Liver (tissue), 8 donors: ENCODE measurements at regions not wholly inside any gene's neighbourhood (a gene's known extent, or its start where the extent isn't known, plus 50 kb on each side); places are given as distances from the start of the nearest gene placed in this dataset.

Experiments used
- DNase-seq: peaks from one replicate; pipeline ENCODE4 v3.0.0-alpha.2; 2017; ENCODE audit warnings: low spot score
- H3K27ac ChIP-seq, 2 donors: one replicate each; pipeline ENCODE4 v1.7.0; 2013; ENCODE audit warnings: inconsistent platforms in 2 of 2, low read length in 2 of 2, control low read depth in 1 of 2, low read depth in 1 of 2, mild to moderate bottlenecking in 1 of 2
- H3K27me3 ChIP-seq, 4 donors: one replicate each; pipeline versions ENCODE4 v1.6.1 to v1.7.0; 2013; ENCODE audit warnings: low read length in 3 of 4, inconsistent platforms in 1 of 4, mild to moderate bottlenecking in 1 of 4, moderate library complexity in 1 of 4; ENCODE audit not compliant: control insufficient read depth in 4 of 4, insufficient read depth in 4 of 4
- H3K36me3 ChIP-seq, 4 donors: one replicate each; pipeline versions ENCODE4 v1.6.1 to v1.7.0; 2013; ENCODE audit warnings: low read length in 3 of 4, mild to moderate bottlenecking in 3 of 4, low read depth in 1 of 4, moderate library complexity in 1 of 4; ENCODE audit not compliant: control insufficient read depth in 4 of 4, insufficient read depth in 3 of 4
- H3K4me1 ChIP-seq, 4 donors: one replicate each; pipeline versions ENCODE4 v1.6.1 to v1.7.0; 2013; ENCODE audit warnings: low read length in 3 of 4, mild to moderate bottlenecking in 3 of 4, moderate library complexity in 1 of 4; ENCODE audit not compliant: control insufficient read depth in 4 of 4, insufficient read depth in 4 of 4
- H3K4me3 ChIP-seq, 3 donors: one replicate each; pipeline versions ENCODE4 v1.6.1 to v1.7.0; 2013; ENCODE audit warnings: low read length in 3 of 3, control low read depth in 1 of 3, low read depth in 1 of 3, mild to moderate bottlenecking in 1 of 3
- H3K9ac ChIP-seq, 2 donors: one replicate each; pipeline ENCODE4 v1.7.0; 2013; ENCODE audit warnings: low read length in 2 of 2, mild to moderate bottlenecking in 2 of 2, moderate library complexity in 2 of 2, control low read depth in 1 of 2, low read depth in 1 of 2
- H3K9me3 ChIP-seq, 4 donors: one replicate each; pipeline versions ENCODE4 v1.6.1 to v1.7.0; 2013; ENCODE audit warnings: low read length in 3 of 4; ENCODE audit not compliant: control insufficient read depth in 4 of 4
- EGR1 ChIP-seq, 2 donors: IDR thresholded peaks; 2 replicates each; pipeline ENCODE4 v1.6.1; 2016 to 2018; ENCODE audit warnings: antibody characterized with exemption in 2 of 2, low read depth in 2 of 2
- FOXA1 ChIP-seq: IDR thresholded peaks from 2 replicates; pipeline ENCODE4 v1.6.1; 2016; ENCODE audit warnings: antibody characterized with exemption
- GABPA ChIP-seq, 2 donors: IDR thresholded peaks in 1 of 2; conservative IDR thresholded peaks in 1 of 2; 2 replicates each; pipeline ENCODE4 v1.6.1; 2016; ENCODE audit warnings: antibody characterized with exemption in 2 of 2, mild to moderate bottlenecking in 1 of 2, moderate library complexity in 1 of 2
- HNF4A ChIP-seq, 2 donors: conservative IDR thresholded peaks; 2 replicates each; pipeline ENCODE4 v1.6.1; 2016; ENCODE audit warnings: antibody characterized with exemption in 2 of 2, mild to moderate bottlenecking in 2 of 2
- HNF4G ChIP-seq: IDR thresholded peaks from 2 replicates; pipeline ENCODE4 v1.6.1; 2016; ENCODE audit warnings: antibody characterized with exemption
- NR2F2 ChIP-seq: IDR thresholded peaks from 2 replicates; pipeline ENCODE4 v1.6.1; 2016; ENCODE audit warnings: antibody characterized with exemption
- TAF1 ChIP-seq: conservative IDR thresholded peaks from 2 replicates; pipeline ENCODE4 v1.6.1; 2016; ENCODE audit warnings: antibody characterized with exemption, mild to moderate bottlenecking
- YY1 ChIP-seq: IDR thresholded peaks from 2 replicates; pipeline ENCODE4 v1.6.1; 2016; ENCODE audit warnings: antibody characterized with exemption, mild to moderate bottlenecking
- ZBTB33 ChIP-seq: IDR thresholded peaks from 2 replicates; pipeline ENCODE4 v1.6.1; 2016; ENCODE audit warnings: antibody characterized with exemption
- WGBS: extraction: QIAGEN DNeasy Blood & Tissue Kit; methylation state at CpG from one replicate; pipeline ENCODE4 v1.1.7; 2013; 5-methylcytosine and 5-hydroxymethylcytosine counted together
- TF ChIP-seq, protein P1 (sequence below): IDR thresholded peaks from 2 replicates; pipeline ENCODE4 v1.6.1; 2016; ENCODE audit warnings: antibody characterized with exemption, mild to moderate bottlenecking
- TF ChIP-seq, protein P2 (sequence below): IDR thresholded peaks from 2 replicates; pipeline ENCODE4 v1.6.1; 2016; ENCODE audit warnings: antibody characterized with exemption
- TF ChIP-seq, protein P3 (sequence below): IDR thresholded peaks from 2 replicates; pipeline ENCODE4 v1.6.1; 2016; ENCODE audit warnings: antibody characterized with exemption
- TF ChIP-seq, protein P4 (sequence below): fragments of 150-350 bp; IDR thresholded peaks from 2 replicates; pipeline ENCODE4 v1.5.1; 2017; ENCODE audit warnings: improper control_type of control experiment, low read depth, low read length; ENCODE audit not compliant: missing input control
- donor health status: healthy.
- donor health status: healthy.
- donor health status: healthy.
- donor health status: healthy.
- donor health status: healthy.

DNA sequence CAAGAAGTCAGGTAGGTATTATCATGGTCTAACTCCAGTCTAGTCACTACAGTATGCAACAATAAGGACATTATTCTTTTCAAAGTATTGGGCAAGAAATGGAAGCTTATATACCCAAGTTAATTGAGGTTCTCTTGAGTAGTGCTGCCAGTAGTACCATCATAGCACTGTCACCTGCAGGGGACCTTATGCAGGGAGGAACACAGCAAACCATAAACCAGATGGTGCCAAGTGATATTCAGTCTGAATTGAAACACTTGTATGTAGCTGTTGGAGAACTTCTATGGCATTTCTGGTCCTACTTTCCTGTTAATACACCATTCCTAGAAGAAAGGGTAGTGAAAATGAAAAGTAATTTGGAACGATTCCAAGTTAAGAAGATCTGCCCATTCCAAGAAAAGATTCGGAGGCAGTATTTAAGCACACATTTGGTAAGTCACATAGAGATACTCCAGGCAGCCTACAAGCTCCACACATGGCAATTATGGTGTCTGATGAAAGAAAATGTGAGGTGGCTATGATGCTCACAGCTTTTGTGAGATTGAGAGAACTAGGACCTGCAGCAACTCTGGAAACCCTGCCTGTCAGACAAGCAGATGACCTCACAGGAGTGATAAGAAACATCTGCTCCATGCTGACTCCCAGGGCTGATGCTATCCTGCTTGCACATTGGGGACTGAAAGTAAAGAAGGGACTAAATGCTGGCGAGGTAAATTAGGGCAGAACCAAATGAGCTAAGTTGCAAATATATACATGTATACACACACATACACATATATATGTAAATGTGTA, 174.7 kb downstream of the MC4R start:
- no peak for DNase-seq
- Histone ChIP-seq H3K9me3 (no peaks in the 10 kb centered on the region), H3K4me3 (no peak overlapping the region), H3K27ac (no peak overlapping the region), H3K27me3 (no peaks in the 10 kb centered on the region), H3K36me3 (no peaks in the 10 kb centered on the region), H3K9ac (no peak overlapping the region), H3K4me1 (no peaks in the 10 kb centered on the region)
- 54% methylated on average over 3 of the region's 3 CpGs for WGBS
- TF ChIP-seq, protein P1, sequence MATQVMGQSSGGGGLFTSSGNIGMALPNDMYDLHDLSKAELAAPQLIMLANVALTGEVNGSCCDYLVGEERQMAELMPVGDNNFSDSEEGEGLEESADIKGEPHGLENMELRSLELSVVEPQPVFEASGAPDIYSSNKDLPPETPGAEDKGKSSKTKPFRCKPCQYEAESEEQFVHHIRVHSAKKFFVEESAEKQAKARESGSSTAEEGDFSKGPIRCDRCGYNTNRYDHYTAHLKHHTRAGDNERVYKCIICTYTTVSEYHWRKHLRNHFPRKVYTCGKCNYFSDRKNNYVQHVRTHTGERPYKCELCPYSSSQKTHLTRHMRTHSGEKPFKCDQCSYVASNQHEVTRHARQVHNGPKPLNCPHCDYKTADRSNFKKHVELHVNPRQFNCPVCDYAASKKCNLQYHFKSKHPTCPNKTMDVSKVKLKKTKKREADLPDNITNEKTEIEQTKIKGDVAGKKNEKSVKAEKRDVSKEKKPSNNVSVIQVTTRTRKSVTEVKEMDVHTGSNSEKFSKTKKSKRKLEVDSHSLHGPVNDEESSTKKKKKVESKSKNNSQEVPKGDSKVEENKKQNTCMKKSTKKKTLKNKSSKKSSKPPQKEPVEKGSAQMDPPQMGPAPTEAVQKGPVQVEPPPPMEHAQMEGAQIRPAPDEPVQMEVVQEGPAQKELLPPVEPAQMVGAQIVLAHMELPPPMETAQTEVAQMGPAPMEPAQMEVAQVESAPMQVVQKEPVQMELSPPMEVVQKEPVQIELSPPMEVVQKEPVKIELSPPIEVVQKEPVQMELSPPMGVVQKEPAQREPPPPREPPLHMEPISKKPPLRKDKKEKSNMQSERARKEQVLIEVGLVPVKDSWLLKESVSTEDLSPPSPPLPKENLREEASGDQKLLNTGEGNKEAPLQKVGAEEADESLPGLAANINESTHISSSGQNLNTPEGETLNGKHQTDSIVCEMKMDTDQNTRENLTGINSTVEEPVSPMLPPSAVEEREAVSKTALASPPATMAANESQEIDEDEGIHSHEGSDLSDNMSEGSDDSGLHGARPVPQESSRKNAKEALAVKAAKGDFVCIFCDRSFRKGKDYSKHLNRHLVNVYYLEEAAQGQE = no peak
- no peak for TF ChIP-seq GABPA (IDR thresholded peaks at IDR 0.05 in 1 of 2, conservative IDR thresholded peaks at IDR 0.05 in 1 of 2)
- TF ChIP-seq, protein P2, sequence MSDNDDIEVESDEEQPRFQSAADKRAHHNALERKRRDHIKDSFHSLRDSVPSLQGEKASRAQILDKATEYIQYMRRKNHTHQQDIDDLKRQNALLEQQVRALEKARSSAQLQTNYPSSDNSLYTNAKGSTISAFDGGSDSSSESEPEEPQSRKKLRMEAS = no peak
- TF ChIP-seq ZBTB33 = no peak
- TF ChIP-seq, protein P3, sequence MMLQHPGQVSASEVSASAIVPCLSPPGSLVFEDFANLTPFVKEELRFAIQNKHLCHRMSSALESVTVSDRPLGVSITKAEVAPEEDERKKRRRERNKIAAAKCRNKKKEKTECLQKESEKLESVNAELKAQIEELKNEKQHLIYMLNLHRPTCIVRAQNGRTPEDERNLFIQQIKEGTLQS = no peak
- no peak for TF ChIP-seq TAF1
- TF ChIP-seq, protein P4, sequence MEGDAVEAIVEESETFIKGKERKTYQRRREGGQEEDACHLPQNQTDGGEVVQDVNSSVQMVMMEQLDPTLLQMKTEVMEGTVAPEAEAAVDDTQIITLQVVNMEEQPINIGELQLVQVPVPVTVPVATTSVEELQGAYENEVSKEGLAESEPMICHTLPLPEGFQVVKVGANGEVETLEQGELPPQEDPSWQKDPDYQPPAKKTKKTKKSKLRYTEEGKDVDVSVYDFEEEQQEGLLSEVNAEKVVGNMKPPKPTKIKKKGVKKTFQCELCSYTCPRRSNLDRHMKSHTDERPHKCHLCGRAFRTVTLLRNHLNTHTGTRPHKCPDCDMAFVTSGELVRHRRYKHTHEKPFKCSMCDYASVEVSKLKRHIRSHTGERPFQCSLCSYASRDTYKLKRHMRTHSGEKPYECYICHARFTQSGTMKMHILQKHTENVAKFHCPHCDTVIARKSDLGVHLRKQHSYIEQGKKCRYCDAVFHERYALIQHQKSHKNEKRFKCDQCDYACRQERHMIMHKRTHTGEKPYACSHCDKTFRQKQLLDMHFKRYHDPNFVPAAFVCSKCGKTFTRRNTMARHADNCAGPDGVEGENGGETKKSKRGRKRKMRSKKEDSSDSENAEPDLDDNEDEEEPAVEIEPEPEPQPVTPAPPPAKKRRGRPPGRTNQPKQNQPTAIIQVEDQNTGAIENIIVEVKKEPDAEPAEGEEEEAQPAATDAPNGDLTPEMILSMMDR = no peak
- no peak for TF ChIP-seq YY1
- TF ChIP-seq FOXA1 = no peak
- TF ChIP-seq HNF4G = no peak
- TF ChIP-seq NR2F2 = no peak
- TF ChIP-seq HNF4A (conservative IDR thresholded peaks at IDR 0.05) = no peak

DNA sequence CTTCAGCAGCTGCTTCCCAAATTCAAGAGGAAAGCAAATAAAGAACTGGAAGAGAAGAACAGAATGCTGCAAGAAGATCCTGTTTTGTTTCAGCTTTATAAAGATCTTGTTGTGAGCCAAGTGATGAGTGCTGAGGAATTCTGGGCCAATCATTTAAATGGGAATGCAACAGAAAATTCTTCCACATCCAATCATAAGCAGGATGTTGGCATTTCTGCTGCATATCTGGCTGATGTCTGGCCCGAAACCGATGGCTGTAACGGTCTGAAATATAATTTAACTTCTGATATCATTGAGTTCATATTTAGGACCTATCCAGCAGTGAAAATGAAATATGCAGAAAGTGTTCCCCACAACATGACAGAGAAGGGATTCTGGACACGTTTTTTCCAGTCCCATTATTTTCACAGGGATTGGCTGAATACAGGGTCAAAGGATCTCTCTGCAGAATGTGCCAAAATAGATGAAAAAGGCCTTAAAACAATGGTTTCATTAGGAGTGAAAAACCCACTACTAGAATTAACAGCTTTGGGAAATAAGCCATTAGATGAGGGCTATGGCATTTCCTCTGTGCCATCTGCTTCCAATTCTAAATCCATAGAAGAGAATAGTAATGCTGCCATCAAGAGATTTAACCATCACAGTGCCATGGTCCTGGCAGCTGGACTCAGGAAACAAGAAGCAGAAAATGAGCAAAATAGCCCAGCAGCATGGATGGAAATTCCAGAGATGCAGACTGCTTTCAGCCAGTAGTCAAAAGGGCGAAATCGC, 175.6 kb downstream of the MC4R start:
- H3K9ac ChIP-seq = no peak overlapping the region
- H3K4me1 ChIP-seq = no peaks in the 10 kb centered on the region
- no peak for TF ChIP-seq EGR1 (IDR thresholded peaks at IDR 0.05; ENCODE audit: low read depth in 2 of 2)
- no peak for DNase-seq
- 68% methylated on average over 6 of the region's 6 CpGs for WGBS
- no peaks in the 10 kb centered on the region for H3K27me3 ChIP-seq
- H3K4me3 ChIP-seq = no peak overlapping the region
- H3K9me3 ChIP-seq = no peaks in the 10 kb centered on the region
- H3K27ac ChIP-seq = no peak overlapping the region
- no peaks in the 10 kb centered on the region for H3K36me3 ChIP-seq
